ENCODE measurements at regions not wholly inside any gene's neighbourhood (a gene's known extent, or its start where the extent isn't known, plus 50 kb on each side); places are given as distances from the start of the nearest gene placed in this dataset.

GRCh38 chr5:2011481-2012411, 129.0 kb upstream of the IRX4 start:
- no peaks in the 10 kb centered on the region for H3K79me2 ChIP-seq (ENCODE audit: insufficient read depth, low read depth)
- no peak overlapping the region for H2AFZ ChIP-seq (ENCODE audit: low read depth)
- no peak overlapping the region for H3K4me2 ChIP-seq
- no peak for TF ChIP-seq CTCF (conservative IDR thresholded peaks at IDR 0.05; ENCODE audit: low read depth, low read length)
- no peaks in the 10 kb centered on the region for H3K36me3 ChIP-seq (ENCODE audit: insufficient read depth)
- no peak overlapping the region for H3K9ac ChIP-seq
- no peak overlapping the region for H3K4me3 ChIP-seq (IDR thresholded peaks at IDR 0.05; ENCODE audit: insufficient read depth, low read depth, low read length)
- H3K27me3 ChIP-seq (ENCODE audit: insufficient read depth, low read depth): no peaks in the 10 kb centered on the region
- no peaks in the 10 kb centered on the region for H3K4me1 ChIP-seq (ENCODE audit: low read depth, poor library complexity, severe bottlenecking)
- no peaks in the 10 kb centered on the region for H4K20me1 ChIP-seq (ENCODE audit: insufficient read depth)
- no peak overlapping the region for H3K27ac ChIP-seq

- no peak overlapping the region for H2AFZ ChIP-seq (ENCODE audit: low read depth)
- no peaks in the 10 kb centered on the region for H4K20me1 ChIP-seq (ENCODE audit: insufficient read depth)
- TF ChIP-seq CTCF (conservative IDR thresholded peaks at IDR 0.05; ENCODE audit: low read depth, low read length): no peak
- no peaks in the 10 kb centered on the region for H3K27me3 ChIP-seq (ENCODE audit: insufficient read depth, low read depth)
- H3K36me3 ChIP-seq (ENCODE audit: insufficient read depth): no peaks in the 10 kb centered on the region
- no peak overlapping the region for H3K4me3 ChIP-seq (IDR thresholded peaks at IDR 0.05; ENCODE audit: insufficient read depth, low read depth, low read length)
- H3K79me2 ChIP-seq (ENCODE audit: insufficient read depth, low read depth): no peaks in the 10 kb centered on the region
- H3K27ac ChIP-seq: no peak overlapping the region
- H3K4me2 ChIP-seq: no peak overlapping the region
- no peaks in the 10 kb centered on the region for H3K4me1 ChIP-seq (ENCODE audit: low read depth, poor library complexity, severe bottlenecking)
- no peak overlapping the region for H3K9ac ChIP-seq
Observed at GRCh38 chr5:2010940-2011339, 128.2 kb upstream of the IRX4 start.

DNA sequence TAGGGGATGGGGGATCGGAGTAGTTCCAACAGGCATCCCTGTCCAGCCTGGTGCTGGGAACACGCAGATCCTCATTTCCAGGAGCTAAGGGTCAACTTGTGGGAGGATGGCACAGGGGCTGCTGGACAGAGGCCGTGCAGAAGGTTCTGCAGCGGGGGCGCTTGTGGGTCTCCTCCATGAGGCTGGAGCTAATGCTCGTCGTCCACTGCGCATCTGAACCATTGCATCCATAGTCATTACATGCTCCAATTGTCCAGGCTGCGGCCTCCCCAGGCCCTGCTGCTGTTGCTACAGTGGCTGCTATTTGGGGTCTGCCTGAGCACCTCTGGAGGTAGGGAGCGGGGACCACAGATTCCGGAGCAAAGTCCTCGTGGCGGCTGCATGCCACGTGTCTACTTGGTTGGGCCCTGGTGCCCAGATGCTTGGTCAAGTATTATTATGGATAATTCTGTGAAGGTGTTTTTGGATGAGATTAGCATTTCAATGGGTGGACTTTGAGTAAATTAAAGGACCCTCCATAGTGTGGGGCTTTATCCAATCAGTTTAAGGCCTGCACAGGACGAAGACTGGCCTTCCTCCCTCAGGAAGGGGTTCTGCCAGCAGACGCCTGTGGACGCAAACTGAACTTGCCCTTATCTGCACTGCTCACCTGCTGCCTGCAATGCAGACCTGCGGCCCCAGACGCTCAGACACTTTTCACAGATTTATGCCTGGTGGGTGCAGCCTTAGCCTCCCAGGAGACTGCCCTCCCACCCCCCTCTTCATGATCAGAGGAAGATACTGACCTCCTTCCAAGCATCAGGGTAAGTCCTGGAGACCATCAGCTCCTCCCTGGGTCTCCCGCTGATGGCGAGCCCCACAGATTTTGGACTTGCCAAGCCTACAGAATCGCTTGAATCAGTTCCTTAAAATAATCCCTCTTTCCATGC, 127.5 kb upstream of the IRX4 start:
- H3K36me3 ChIP-seq (ENCODE audit: insufficient read depth): no peaks in the 10 kb centered on the region
- H3K4me1 ChIP-seq (ENCODE audit: low read depth, poor library complexity, severe bottlenecking): no peaks in the 10 kb centered on the region
- no peaks in the 10 kb centered on the region for H3K79me2 ChIP-seq (ENCODE audit: insufficient read depth, low read depth)
- no peak overlapping the region for H3K27ac ChIP-seq
- no peak overlapping the region for H3K4me2 ChIP-seq
- H2AFZ ChIP-seq (ENCODE audit: low read depth): no peak overlapping the region
- no peak overlapping the region for H3K4me3 ChIP-seq (IDR thresholded peaks at IDR 0.05; ENCODE audit: insufficient read depth, low read depth, low read length)
- no peak for TF ChIP-seq CTCF (conservative IDR thresholded peaks at IDR 0.05; ENCODE audit: low read depth, low read length)
- H3K9ac ChIP-seq: no peak overlapping the region
- no peaks in the 10 kb centered on the region for H3K27me3 ChIP-seq (ENCODE audit: insufficient read depth, low read depth)
- H4K20me1 ChIP-seq (ENCODE audit: insufficient read depth): no peaks in the 10 kb centered on the region

DNA sequence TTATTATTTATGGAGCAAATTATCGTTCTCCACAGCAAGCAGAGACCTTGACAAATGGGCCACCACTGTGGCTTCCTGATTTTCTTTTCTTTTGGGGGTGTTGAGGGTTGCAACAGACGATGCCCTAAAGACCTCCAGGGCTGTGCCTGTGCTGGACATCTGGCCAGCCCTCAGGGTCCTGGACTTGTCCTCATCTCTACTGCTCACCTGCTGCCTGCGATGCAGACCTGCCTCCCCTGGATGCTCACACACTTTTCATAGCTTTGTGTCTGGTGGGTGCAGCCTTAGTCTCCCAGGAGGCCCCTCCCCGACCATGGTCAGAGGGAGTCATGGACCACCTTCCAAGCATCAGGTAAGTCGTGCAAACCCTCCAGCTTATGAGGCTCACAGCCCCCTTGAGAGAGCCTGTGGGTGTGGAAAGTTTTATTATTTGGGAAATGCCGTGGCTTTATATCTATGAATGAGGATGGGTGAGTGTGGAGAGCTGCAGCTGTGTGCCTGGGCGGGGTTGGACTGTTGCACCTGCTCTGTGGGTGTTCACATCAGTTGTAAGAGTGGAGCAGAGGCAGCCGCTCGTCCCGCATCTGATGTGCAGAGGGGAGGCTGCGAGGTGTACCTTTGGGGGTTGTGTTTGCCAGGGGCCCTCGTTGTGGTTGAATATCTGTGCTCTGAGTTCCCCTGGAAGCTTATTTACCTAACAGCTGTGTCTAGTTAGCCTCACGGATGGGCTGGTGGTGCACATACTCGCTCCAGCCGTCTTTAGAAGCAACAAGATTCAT, 126.3 kb upstream of the IRX4 start:
- H4K20me1 ChIP-seq (ENCODE audit: insufficient read depth): no peaks in the 10 kb centered on the region
- H3K27ac ChIP-seq: no peak overlapping the region
- no peaks in the 10 kb centered on the region for H3K79me2 ChIP-seq (ENCODE audit: insufficient read depth, low read depth)
- H2AFZ ChIP-seq (ENCODE audit: low read depth): no peak overlapping the region
- H3K9ac ChIP-seq: no peak overlapping the region
- no peak overlapping the region for H3K4me2 ChIP-seq
- no peaks in the 10 kb centered on the region for H3K36me3 ChIP-seq (ENCODE audit: insufficient read depth)
- H3K4me1 ChIP-seq (ENCODE audit: low read depth, poor library complexity, severe bottlenecking): no peaks in the 10 kb centered on the region
- H3K27me3 ChIP-seq (ENCODE audit: insufficient read depth, low read depth): no peaks in the 10 kb centered on the region
- no peak for TF ChIP-seq CTCF (conservative IDR thresholded peaks at IDR 0.05; ENCODE audit: low read depth, low read length)
- H3K4me3 ChIP-seq (IDR thresholded peaks at IDR 0.05; ENCODE audit: insufficient read depth, low read depth, low read length): no peak overlapping the region

All from KMS-11 (cell line).